ENCODE measurements at regions not wholly inside any gene's neighbourhood (a gene's known extent, or its start where the extent isn't known, plus 50 kb on each side); places are given as distances from the start of the nearest gene placed in this dataset.
"Not testable (repeated sequence)": the region's sequence is repeated elsewhere in the genome, so short reads cannot be mapped to it uniquely, and the experiment has no call there.

DNA sequence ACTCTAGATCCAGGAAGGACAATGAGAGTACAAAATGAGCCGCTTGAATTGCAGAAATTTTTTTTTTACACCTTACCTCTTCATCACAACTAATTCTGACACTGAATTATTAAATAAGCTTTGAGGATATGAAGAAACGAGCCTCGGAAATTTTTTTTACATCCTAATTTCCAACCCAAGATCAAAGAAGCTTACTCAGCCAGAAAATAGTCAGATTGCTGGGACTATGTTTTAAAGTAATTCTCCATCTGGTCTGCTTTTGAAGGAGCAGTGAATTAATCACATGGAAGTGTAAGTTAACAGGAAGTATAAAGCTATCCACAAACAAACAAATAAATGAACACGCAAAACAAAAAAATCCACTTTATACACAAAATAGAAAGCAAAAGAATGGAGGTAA is 437.0 kb upstream of the KCNMB2 start:
- DNase-seq (ENCODE audit: low spot score) = no peak

DNA sequence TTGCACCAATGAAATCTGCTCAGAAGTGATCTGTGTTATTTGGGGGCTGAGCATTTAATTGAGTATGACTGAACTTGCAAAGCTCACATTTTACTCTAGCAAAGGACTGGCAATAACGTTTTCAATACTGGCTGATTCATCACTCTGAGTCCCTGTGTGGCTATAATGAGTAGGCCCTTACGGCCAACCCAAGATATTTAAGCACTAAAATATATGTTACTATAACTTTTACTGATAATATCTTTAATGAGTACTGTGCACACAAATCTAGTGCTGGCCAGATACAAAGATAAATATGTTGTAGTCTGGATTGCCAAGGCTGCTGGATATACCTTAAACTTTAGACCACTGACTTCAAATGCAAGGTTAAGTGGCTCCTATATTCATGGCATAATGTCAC is 436.4 kb upstream of the KCNMB2 start:
- DNase-seq (ENCODE audit: low spot score) = no peak

DNA sequence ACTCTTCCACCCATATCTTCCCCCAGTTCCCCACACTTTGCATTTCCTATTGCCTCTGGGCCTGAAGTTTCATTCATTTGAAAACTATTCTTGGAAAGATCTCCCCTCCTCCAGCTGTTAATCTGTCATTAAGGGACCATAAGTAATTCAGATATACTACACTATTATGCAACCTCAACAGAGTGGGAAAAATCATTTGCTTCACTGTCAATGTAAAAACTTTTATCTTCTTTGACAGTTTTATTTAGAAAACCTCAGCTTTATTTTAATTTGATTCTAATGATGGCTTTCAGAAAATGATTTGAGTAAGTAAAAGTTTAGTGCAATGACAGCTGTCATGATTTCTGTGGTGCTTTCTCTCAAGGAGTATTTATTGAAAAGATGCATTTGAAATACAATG is 435.3 kb upstream of the KCNMB2 start:
- no peak for DNase-seq (ENCODE audit: low spot score)

DNA sequence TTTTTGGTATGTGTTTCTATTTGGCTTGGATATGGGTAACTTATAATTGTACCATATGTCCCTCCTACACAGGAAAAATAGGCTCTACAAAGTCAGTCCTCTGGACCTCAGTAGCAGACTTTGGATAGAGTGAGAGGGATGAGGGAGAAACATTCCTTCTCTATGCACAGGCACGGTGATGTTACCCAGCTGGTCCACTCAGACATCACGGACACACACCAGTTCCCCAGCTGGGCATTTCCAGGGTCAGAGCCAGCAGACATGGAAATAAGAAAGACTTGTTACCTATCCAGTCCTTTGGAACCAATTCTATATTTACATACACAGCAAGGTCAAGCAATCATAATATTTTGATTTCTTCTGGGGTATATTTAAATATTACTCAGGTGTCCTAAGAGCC is 433.1 kb upstream of the KCNMB2 start:
- DNase-seq (ENCODE audit: low spot score) = no peak

DNA sequence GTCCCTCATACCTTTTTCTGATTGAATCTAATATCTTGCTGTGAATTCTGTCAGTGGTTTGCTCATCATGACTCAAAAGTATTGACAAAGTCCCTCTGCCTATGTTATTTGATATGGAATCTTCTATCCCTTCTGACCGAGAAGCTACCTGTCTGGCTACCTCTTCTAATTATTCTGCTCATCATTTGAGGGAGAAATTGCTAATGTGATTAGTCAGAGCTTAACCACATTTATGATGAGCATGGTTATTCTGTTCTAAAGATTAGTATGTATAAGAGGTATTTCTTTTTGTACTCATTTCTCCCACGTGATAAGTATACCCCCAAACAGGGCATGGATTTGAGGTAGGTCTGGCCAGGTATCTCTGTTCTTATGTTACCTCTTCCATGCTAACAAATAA is 428.4 kb upstream of the KCNMB2 start:
- DNase-seq (ENCODE audit: low spot score) = no peak

DNA sequence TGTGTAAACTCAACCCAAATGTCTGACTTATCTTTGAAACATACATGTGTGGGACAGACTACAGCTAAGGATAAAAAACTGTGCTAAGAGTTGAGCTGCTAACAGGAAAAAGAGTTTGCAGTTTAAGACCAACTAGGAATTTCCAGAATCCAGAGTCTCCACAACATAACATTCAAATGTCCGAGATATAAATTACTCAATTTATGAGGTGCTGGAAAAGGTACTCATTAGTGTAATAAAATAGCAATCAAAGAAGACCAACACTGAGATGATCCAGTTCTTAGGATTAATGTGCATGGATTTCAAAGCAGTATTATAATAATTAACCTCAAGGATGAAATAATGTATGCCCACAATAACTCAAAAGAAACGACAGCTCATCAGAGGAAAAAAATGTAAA is 426.5 kb upstream of the KCNMB2 start:
- no peak for DNase-seq (ENCODE audit: low spot score)

DNA sequence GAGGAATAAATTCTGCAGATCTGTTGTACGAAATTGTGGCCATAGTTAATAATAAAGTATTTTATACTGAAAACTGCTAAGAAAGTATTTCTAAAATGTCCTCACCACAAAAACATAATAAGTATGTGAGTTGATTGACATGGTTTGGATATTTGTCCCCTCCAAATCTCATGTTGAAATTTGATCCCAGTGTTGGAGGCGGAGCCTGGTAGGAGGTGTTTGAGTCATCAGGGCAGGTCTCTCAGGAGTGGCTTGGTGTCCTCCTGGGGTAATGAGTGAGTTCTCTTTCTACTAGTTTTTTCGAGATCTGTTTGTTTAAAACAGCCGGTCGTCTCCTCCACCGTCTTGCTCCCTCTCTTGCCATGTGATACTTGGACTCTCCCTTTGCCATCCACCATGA is 424.1 kb upstream of the KCNMB2 start:
- no peak for DNase-seq (ENCODE audit: low spot score)

DNA sequence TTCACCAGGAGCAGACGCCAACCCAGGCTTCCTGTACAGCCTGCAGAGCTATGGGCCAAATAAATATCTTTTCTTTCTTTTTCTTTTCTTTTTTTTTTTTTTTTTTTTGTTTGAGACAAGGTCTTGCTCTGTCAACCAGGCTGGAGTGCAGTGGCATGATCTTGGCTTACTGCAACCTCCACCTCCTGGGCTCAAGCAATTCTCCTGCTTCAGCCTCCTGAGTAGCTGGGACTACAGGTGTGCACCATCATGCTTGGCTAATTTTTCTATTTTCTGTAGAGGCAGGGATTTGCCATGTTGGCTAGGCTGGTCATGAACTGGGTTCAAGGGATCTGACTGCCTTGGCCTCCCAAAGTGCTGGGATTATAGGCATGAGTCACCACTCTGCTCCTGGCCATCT is 423.7 kb upstream of the KCNMB2 start:
- not testable (repeated sequence) for DNase-seq (ENCODE audit: low spot score)

DNA sequence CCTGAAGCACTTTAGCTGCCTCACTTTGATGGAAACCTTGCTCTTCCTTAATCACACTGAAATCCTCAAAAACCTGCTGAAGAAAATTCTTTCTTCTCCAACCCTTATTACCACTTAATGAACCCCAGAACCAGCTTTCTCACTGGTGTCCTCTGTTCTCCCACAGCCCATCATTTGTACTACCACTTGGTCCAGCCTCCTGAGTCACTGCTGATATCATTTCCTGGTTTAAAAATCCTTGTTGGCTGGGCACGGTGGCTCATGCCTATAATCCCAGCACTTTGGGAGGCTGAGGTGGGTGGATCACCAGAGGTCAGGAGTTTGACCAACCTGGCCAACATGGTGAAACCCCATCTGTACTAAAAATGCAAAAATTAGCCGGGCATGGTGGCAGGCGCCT is 418.6 kb upstream of the KCNMB2 start:
- DNase-seq (ENCODE audit: low spot score) = no peak

DNA sequence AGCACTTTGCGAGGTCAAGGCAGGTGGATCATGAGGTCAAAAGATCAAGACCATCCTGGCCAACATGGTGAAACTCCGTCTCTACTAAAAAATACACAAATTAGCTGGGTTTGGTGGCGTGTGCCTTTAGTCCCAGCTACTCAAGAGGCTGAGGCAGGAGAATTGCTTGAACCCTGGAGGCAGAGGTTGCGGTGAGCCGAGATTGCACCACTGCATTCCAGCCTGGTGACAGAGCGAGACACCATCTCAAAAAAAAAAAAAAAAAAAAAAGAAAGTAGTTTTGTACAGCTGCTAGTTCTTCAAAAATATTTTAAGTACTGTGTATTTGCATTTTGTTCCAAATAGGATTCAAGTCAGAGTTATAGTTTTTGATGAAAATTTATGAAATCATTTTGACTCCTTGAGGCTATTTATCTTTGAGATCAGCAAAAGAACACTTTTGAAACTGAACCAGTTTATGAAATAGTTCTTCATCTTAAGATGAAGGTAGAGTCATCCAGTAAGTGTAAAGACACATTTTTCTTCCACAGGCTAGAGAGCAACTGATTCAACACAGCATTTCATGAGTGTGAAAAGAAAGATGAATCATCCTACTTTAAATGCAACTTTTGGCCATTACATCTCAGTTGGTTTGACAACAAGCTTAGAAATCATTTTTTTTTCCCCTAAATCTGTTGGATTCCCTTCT is 416.5 kb upstream of the KCNMB2 start:
- peak; percentile 54 for DNase-seq (ENCODE audit: low spot score)

DNA sequence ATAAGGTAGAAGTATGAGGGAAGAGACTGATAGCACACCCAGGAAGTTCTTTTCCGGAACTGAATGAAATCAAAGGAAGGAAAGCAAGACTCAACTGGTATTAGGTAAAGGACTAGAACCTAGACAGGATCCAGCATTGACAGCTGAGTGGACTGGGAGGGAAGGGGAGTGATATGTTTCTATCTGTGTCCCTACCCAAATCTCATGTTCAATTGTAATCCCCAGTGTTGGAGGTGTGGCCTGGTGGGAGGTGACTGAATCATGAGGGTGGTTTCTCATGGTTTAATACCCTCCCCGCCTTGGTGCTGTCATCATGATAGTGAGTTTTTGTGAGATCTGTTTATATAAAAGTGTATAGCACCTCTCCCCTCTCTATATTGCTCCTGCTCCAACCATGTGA is 415.9 kb upstream of the KCNMB2 start:
- DNase-seq (ENCODE audit: low spot score) = no peak

DNA sequence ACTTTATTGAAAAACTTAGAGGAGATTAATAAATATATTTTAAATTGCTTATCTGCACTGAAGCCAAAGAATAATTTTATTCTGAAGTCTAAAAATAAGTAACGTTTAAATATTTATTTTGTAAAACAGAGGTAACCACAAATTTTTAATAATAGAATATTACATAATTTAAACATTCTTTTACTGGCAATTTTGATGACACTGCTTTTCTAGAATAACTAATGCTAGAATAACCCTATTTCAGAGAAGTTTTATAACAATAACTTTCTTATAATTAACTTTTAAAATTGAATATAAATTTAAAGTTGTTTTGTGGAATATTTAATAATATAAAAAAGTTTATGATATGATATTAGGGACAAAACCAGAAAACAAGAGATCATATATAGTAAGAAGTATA is 409.6 kb upstream of the KCNMB2 start:
- DNase-seq (ENCODE audit: low spot score) = no peak

DNA sequence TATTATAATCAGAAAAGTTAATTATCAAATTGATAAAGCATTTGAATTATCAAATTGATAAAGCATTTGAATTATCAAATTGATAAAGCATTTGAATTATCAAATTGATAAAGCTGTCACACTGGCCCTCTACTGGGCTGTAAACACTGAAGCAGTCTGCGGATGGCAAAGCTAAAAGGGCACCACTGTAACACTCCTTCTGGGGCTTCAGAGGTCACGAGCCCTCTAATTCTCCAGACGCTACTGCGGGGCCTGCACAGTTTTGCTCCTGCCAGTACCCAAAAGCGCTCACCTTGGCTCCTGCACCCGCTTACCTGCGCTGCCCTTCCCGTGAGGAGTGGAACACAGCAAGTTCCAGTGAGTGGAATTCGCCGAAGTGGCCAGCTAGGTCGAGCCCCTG is 409.0 kb upstream of the KCNMB2 start:
- no peak for DNase-seq (ENCODE audit: low spot score)

DNA sequence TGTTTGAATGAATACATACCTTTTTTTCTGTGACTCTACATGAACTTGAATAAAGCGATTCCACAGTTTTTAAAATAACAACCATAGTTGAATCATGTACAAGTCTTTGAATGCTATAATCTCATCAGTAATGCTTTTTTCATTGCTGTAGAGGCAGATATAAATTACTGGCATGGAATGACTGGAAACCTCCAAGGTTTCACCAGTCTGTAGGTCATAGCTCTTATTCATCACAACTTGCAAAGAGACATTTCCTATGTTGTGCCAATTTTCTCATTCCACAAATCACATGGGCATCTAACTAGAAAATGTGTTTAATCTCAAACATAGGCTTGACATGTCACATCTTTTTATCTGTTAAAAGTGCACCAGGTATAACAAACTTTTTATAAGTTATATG is 407.1 kb upstream of the KCNMB2 start:
- DNase-seq (ENCODE audit: low spot score) = no peak

DNA sequence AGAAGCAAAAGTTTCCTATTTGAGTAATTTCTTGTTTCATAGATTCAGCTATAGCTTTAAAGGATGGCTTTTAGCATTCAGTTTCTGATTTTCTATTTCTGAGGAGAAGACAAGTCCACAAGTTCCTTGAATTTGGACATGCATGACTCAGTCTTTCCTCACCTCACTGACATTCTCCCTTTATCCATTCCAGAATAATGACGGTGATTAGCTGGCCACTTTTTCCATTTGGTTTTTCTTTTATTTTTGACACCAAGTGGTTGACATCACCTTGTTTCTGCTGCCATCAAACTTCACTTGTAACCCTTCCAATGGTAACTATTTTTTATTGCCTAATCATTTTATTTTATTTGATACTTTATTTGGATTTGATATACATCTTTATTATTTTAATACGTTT is 404.4 kb upstream of the KCNMB2 start:
- peak; percentile 41 for DNase-seq (ENCODE audit: low spot score)

DNA sequence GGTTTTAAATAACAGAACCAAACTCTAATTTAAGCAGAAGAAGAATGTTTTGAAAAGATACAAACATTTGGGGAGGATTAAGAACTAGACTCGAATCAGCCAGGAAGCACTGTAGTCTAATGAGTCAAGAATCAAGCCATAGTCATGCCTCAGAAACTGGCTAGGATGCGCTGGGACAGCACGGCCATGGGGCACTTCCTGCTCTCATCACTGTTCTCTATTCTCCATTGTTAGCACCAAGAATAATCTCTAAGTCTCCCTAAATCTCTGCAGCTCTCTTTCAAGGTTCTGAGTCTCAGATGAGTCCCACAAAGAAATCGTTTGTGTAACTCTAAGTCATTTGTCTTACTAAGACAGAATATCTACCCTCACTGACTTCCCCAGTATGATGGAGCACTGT is 399.0 kb upstream of the KCNMB2 start:
- peak; percentile 9 for DNase-seq (ENCODE audit: low spot score)

DNA sequence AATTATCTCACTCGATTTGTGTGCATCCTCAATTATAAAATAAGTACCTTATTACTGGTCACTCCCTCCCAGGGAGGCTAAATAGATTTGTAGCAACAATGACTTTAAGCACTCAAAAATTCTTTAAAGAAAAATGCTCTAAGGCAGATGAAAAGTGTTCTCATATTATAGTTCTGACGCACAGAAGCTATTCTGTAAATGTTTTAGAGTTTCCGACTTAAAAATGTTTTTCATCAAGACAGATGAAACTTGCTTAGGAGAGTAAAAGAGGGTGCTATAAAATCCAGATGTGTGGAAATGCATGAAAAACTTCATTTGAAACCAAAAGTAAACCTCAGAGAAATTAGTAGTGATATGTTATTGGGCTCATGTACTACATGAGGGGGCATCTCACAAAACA is 398.4 kb upstream of the KCNMB2 start:
- no peak for DNase-seq (ENCODE audit: low spot score)

DNA sequence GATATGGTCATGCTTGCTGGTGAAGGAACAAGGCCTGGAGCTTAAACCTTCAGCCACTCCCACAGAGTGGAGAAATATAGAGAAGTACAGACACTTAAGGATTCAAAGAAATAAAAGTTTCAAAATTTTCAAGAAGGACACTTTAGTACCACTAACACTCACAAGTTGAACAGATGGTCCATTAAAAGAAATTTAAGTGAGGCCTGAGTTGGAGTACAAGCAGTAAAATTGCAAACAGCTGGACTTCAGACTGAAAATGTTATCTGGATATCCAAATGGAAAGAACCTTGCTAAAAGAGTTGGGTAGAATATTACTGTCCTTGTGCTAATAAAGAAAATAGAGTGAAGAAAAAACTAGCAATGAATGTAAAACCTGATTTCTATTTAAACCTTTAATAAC is 397.1 kb upstream of the KCNMB2 start:
- DNase-seq (ENCODE audit: low spot score) = no peak

DNA sequence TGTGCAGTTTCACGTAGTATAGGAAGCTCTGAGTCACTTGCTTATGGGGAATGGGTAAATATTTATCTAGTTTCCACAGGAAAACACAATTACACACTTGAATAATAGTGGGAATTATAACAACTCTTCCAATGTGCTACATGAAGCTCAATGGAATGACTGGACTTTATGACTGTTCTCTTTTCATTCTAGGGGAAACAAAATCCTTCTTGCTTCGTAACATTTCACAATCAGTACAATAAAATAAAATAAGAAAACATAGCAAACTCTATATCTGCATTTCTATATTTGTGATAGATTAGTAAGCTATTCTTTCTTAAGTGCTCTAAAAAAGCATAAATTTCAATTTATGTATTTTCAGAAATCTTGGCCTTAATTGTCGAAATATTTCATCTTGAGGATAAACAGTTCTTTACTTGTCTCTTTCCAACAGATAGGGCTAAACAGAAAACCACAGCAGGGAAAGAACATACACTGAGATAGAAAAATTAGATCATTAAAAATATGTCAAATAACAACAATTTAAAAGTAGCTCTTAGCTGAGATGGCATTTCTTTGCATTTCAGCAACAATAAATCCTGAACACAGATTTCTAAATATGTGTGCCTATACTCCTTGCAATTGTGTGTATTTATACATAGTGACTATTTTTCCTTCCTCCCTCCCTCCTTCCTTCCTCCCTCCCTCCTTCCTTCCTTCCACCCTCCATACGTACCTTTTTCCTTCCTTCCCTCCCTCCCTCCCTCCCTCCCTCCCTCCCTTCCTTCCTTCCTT is 395.5 kb upstream of the KCNMB2 start:
- DNase-seq (ENCODE audit: low spot score) = no peak

DNA sequence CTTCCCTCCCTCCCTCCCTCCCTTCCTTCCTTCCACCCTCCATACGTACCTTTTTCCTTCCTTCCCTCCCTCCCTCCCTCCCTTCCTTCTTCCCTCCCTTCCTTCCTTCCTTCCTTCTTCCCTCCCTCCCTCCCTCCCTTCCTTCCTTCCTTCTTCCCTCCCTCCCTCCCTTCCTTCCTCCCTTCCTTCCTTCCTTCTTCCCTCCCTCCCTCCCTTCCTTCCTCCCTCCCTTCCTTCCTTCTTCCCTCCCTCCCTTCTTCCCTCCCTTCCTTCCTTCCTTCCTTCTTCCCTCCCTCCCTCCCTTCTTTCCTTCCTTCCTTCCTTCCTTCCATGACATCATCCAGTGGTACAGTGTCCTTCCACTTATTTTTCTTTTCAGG is 394.9 kb upstream of the KCNMB2 start:
- not testable (repeated sequence) for DNase-seq (ENCODE audit: low spot score)

DNA sequence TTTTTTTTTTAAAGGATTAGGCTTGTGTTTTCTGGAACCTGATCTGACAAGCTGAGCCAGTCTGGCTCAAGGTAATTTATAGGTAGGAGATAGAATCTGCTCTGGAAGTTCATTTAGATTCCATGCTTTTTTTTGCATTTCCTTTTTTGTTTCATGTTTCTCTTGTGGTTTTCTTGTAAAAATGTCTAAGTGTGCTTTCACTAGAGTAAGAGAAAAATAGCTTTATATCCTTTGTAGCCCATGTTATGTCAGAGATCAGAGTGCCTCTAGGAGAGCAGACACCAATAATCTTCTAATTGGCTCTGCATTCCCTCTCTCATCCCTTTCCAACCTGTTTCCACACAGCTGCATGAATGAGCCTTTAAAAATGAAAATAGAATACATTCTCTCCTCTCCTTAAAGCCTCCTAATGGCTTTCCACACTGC is 389.8 kb upstream of the KCNMB2 start:
- peak; percentile 7 for DNase-seq (ENCODE audit: low spot score)

DNA sequence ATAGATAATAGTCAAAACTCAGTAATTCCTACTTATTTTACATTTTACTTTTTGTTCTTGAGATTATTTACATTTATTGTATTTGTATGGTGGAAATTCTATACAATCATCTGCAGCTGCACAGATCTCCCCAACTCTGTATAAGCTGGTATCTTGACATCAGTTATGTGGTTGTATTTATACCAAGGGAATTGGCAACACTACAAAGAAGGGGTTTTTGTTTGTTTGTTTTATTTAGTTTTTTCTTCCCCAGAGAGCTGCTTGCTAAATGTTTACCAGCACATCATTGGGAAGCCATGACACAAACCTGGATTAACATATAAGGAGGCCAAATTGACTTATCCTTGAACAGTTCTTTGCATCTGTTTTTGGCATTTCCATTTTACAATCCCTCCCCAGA is 389.2 kb upstream of the KCNMB2 start:
- DNase-seq (ENCODE audit: low spot score) = no peak

DNA sequence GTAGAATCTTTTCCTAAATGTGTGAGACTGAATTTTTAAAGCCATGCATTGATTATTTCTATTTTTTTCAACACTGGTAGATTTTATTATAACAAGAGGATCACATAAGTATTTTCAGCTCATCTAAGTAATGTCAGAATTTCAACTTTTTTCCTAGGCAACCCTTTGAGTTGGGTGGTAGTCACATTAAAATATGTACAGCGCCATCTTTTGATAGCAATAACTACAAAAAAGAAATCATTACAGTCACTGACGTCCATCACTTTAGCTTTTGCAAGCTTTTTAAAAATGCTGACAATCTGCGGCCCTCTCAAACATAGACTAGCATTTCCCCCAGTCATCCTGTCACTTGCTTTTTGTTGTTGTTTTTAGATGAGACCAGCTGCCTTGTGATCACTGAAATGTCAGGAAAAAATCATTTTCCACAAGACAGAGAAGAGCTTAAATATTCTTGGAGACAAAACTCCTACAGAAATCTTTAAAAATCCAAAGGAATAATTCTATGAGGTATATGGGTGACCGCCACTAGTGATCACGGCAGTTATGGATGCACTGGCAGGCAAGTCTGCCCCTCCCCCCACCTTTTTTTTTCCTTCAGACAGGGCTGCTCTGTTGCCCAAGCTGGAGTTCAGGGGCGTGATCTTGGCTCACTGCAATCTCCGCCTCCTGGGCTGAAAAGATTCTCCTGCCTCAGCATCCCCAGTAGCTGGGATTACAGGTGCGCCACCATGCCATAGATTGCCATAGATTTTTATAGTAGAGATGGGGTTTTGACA is 384.0 kb upstream of the KCNMB2 start:
- no peak for DNase-seq (ENCODE audit: low spot score)
